Naive thymus-derived CD4-positive, alpha-beta T cell (primary cell): ENCODE measurements at regions not wholly inside any gene's neighbourhood (a gene's known extent, or its start where the extent isn't known, plus 50 kb on each side); places are given as distances from the start of the nearest gene placed in this dataset.

Experiments
- ATAC-seq: fragments of 150-1000 bp; cut with Tn5 transposase; 2 replicates; pipeline ENCODE4 v1.10.0; 2021; ENCODE audit warnings: mild to moderate bottlenecking, moderate library complexity
- CTCF ChIA-PET: fragments of 350-600 bp; sonication (Branson Sonifier 250); formaldehyde crosslinking; loops from one replicate; lab custom pipeline; 2021; ENCODE audit warnings: antibody characterized with exemption; lab: Charles Lee
- POLR2A ChIA-PET: fragments of 350-600 bp; sonication (Branson Sonifier 250); formaldehyde crosslinking; loops from one replicate; lab custom pipeline; 2021; ENCODE audit warnings: antibody characterized with exemption, inconsistent platforms; lab: Charles Lee
- DNase-seq, 9 donors: peaks; one replicate each; pipeline versions ENCODE4 v3.0.0 to v3.0.0-alpha.2; 2020 to 2022; ENCODE audit warnings: mixed read lengths in 1 of 9
- H3K27ac ChIP-seq: one replicate; pipeline ENCODE4 v1.7.0; 2013; ENCODE audit warnings: mild to moderate bottlenecking, low read depth, low read length, moderate library complexity
- H3K27me3 ChIP-seq, 2 donors: one replicate each; pipeline ENCODE4 v1.7.0; 2013; ENCODE audit warnings: low read length in 2 of 2, mild to moderate bottlenecking in 2 of 2, moderate library complexity in 2 of 2; ENCODE audit not compliant: control insufficient read depth in 2 of 2, insufficient read depth in 2 of 2
- H3K36me3 ChIP-seq, 3 experiments: 1 replicate in 2 of 3; 2 replicates in 1 of 3; pipeline ENCODE4 v1.7.0; 2013; ENCODE audit warnings: low read length in 3 of 3, mild to moderate bottlenecking in 3 of 3, moderate library complexity in 1 of 3; ENCODE audit not compliant: insufficient read depth in 3 of 3, control insufficient read depth in 2 of 3
- H3K4me1 ChIP-seq, 2 donors: one replicate each; pipeline ENCODE4 v1.7.0; 2013; ENCODE audit warnings: low read length in 2 of 2, mild to moderate bottlenecking in 2 of 2, moderate library complexity in 1 of 2; ENCODE audit not compliant: control insufficient read depth in 2 of 2, insufficient read depth in 2 of 2
- H3K4me3 ChIP-seq: 2 replicates; pipeline ENCODE4 v1.7.0; 2013; ENCODE audit warnings: mild to moderate bottlenecking, low read length
- H3K9me3 ChIP-seq, 3 experiments: 1 replicate in 2 of 3; 2 replicates in 1 of 3; pipeline ENCODE4 v1.7.0; 2013; ENCODE audit warnings: low read length in 3 of 3; ENCODE audit not compliant: control insufficient read depth in 2 of 3
- H3K27ac Mint-ChIP-seq, 9 donors: one replicate each; pipeline ENCODE4 v1.8.0; 2020 to 2022; ENCODE audit warnings: mixed read lengths in 9 of 9, mild to moderate bottlenecking in 8 of 9, moderate library complexity in 5 of 9, inconsistent platforms in 2 of 9
- H3K27me3 Mint-ChIP-seq, 5 donors: one replicate each; pipeline ENCODE4 v1.8.0; 2021 to 2022; ENCODE audit warnings: mixed read lengths in 5 of 5, mild to moderate bottlenecking in 1 of 5
- H3K36me3 Mint-ChIP-seq, 5 donors: one replicate each; pipeline ENCODE4 v1.8.0; 2020 to 2022; ENCODE audit warnings: mixed read lengths in 5 of 5, mild to moderate bottlenecking in 3 of 5, inconsistent platforms in 1 of 5
- H3K4me1 Mint-ChIP-seq, 7 donors: one replicate each; pipeline ENCODE4 v1.8.0; 2020 to 2022; ENCODE audit warnings: mixed read lengths in 7 of 7, mild to moderate bottlenecking in 3 of 7, inconsistent platforms in 1 of 7
- H3K4me3 Mint-ChIP-seq, 10 donors: one replicate each; pipeline ENCODE4 v1.8.0; 2020 to 2022; ENCODE audit warnings: mild to moderate bottlenecking in 10 of 10, mixed read lengths in 10 of 10, moderate library complexity in 6 of 10, inconsistent platforms in 2 of 10
- H3K9me3 Mint-ChIP-seq, 11 donors: one replicate each; pipeline ENCODE4 v1.8.0; 2020 to 2022; ENCODE audit warnings: mixed read lengths in 11 of 11, mild to moderate bottlenecking in 4 of 11, inconsistent platforms in 1 of 11, moderate library complexity in 1 of 11
- intact Hi-C, 2 donors: fragments of 100-400 bp; cut with micrococcal nuclease; formaldehyde crosslinking; loops; one replicate each; pipeline ENCODE4 v1.15.1; 2023

DNA sequence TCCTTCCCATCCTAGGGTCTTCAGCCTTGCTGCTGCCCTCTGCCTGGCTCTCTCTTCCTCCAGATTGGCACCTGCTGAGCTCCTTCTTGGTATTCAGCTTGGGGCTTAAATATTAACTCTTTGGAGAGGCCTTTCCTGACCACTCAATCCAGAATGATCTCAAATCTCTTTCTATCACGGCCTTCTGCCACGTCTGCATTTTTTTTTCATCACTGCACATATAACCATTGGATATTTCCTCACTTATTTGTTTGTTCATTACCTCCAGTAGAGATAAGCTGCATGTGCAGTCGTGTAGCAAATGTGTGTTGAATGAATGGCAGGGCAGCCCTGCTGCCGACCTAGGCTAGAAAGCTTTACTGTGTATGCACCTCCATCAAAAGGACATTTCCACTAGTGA, 51.6 kb upstream of the MPP7 start:
- CTCF ChIA-PET, result interaction anchor here (1.3 to 1.5 kb wide), 2 partner anchors 10 to 113 kb away, joined by 3 to 4 read pairs; no protein-coding TSS in a partner anchor
- no peaks in the 10 kb centered on the region for H3K9me3 ChIP-seq
- intact Hi-C loops, result no loop called here

DNA sequence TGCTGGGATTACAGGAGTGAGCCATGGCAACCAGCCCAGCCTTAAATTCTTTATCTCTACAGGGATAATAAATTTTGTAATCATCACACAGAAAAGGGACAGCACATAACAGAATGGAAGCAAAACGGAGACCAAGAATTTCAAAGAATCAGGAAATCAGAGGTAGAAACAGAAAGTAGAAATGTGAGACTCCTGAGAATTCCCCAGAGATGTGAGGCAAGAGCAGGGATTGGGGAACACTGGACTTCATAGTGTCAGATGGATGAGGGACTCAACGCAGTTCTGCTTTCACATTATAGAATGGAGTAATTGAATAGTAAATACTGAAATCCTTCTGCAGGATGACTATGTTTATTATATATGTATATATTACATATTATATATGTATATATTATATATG, 52.5 kb upstream of the MPP7 start:
- ATAC-seq (no peak), DNase-seq (no peak)
- intact Hi-C loops, result no loop called here
- ChIA-PET POLR2A (interaction anchor here (0.8 to 1.6 kb wide), 3 partner anchors 11 to 20 kb away, joined by 3 to 4 read pairs (median 3); no protein-coding TSS in a partner anchor), CTCF (interaction anchor here (0.9 to 1.5 kb wide), 3 partner anchors 11 to 114 kb away, joined by 3 to 4 read pairs (median 3); no protein-coding TSS in a partner anchor)
- no peaks in the 10 kb centered on the region for H3K9me3 ChIP-seq
- no peak overlapping the region for H3K4me3 Mint-ChIP-seq
- H3K27me3 ChIP-seq, result no peaks in the 10 kb centered on the region
- H3K4me1 ChIP-seq, result no peaks in the 10 kb centered on the region
- H3K9me3 Mint-ChIP-seq, result no peaks in the 10 kb centered on the region
- H3K36me3 Mint-ChIP-seq, result peaks cover 0 to 4% (median 0%) of the 10 kb centered on the region in 5 donors
- peaks cover 0 to 9% (median 0%) of the 10 kb centered on the region in 5 donors for H3K27me3 Mint-ChIP-seq
- peak overlapping the region in 1 of 9 donors; percentile 6 for H3K27ac Mint-ChIP-seq
- peaks cover 0 to 16% (median 8%) of the 10 kb centered on the region in 7 donors for H3K4me1 Mint-ChIP-seq
- no peak overlapping the region for H3K27ac ChIP-seq
- no peak overlapping the region for H3K4me3 ChIP-seq
- H3K36me3 ChIP-seq, result no peaks in the 10 kb centered on the region

More for the DNA sequence above, 51.6 kb upstream of the MPP7 start:
- Histone ChIP-seq H3K4me3 (no peak overlapping the region), H3K36me3 (no peaks in the 10 kb centered on the region), H3K27me3 (no peaks in the 10 kb centered on the region), H3K4me1 (no peaks in the 10 kb centered on the region), H3K27ac (no peak overlapping the region)
- Mint-ChIP-seq H3K36me3 (peaks cover 0 to 4% (median 0%) of the 10 kb centered on the region in 5 donors), H3K27me3 (peaks cover 0 to 6% (median 0%) of the 10 kb centered on the region in 5 donors), H3K9me3 (no peaks in the 10 kb centered on the region), H3K4me1 (peaks cover 0 to 13% (median 8%) of the 10 kb centered on the region in 7 donors), H3K4me3 (no peak overlapping the region), H3K27ac (peak overlapping the region in 1 of 9 donors; percentile 61)
- DNase-seq, result no peak
- ATAC-seq, result no peak
- POLR2A ChIA-PET, result interaction anchor here (0.7 to 2.1 kb wide), 4 partner anchors 10 to 19 kb away, joined by 3 to 6 read pairs (median 4); no protein-coding TSS in a partner anchor

DNA sequence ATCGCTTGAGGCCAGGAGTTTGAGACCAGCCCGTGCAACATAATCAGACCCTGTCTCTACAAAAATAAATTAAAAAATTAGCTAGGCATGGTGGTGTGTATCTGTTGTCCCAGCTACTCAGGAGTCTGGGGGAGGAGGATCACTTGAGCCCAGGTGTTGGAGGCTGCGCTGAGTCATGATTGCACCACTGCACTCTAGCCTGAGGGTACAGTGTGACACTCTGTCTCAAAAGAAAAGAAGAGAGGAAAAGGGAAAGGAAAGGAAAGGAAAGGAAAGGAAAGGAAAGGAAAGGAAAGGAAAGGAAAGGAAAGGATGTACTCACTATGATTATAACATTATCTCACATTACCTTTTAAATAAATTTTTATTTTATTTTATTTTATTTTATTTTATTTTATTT, 56.5 kb upstream of the MPP7 start:
- CTCF ChIA-PET, result interaction anchor here (0.7 to 1.5 kb wide), 2 partner anchors 9 to 21 kb away, joined by 3 to 4 read pairs; no protein-coding TSS in a partner anchor

DNA sequence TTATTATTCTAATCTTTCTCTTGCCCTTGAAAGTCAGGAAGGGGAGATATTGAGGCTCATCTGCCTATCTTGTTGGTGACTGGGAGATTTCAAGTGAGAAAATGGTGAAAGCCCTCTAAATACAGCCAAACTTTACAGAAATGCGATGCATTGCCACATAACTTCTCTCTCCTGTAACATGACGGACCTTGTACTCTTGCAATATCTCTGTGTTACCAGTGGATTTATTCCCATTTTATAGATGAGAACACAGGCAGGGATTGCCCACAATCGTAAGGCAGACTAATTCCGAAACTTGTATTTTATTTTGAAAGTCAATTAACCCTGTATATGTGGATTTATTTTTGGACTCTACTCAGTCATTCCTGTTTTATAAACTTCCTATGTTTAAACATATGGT, 57.3 kb upstream of the MPP7 start:
- H3K36me3 ChIP-seq, result no peaks in the 10 kb centered on the region
- Mint-ChIP-seq H3K4me1 (peaks cover 0 to 27% (median 19%) of the 10 kb centered on the region in 7 donors), H3K9me3 (no peaks in the 10 kb centered on the region), H3K36me3 (peaks cover 0 to 2% (median 0%) of the 10 kb centered on the region in 5 donors), H3K27me3 (peaks cover 0 to 6% (median 0%) of the 10 kb centered on the region in 5 donors), H3K4me3 (no peak overlapping the region), H3K27ac (peak overlapping the region in 1 of 9 donors; percentile 61)
- no peaks in the 10 kb centered on the region for H3K27me3 ChIP-seq
- POLR2A ChIA-PET, result interaction anchor here (1.1 kb wide), 1 partner anchor 56 kb away, joined by 3 read pairs; no protein-coding TSS in a partner anchor
- no peak overlapping the region for H3K4me3 ChIP-seq
- ATAC-seq (no peak), DNase-seq (no peak)
- intact Hi-C loops, result no loop called here
- H3K27ac ChIP-seq, result no peak overlapping the region
- no peaks in the 10 kb centered on the region for H3K9me3 ChIP-seq
- H3K4me1 ChIP-seq, result peaks cover 1 to 2% of the 10 kb centered on the region in 2 donors
- CTCF ChIA-PET, result interaction anchor here (1.5 kb wide), 1 partner anchor 8 kb away, joined by 4 read pairs; no protein-coding TSS in a partner anchor

More for the DNA sequence above, 56.5 kb upstream of the MPP7 start:
- POLR2A ChIA-PET, result interaction anchor here (1.1 kb wide), 1 partner anchor 55 kb away, joined by 3 read pairs; no protein-coding TSS in a partner anchor
- no peak for ATAC-seq
- Mint-ChIP-seq H3K4me1 (peaks cover 0 to 26% (median 14%) of the 10 kb centered on the region in 7 donors), H3K27me3 (peaks cover 0 to 6% (median 0%) of the 10 kb centered on the region in 5 donors), H3K36me3 (peaks cover 0 to 2% (median 0%) of the 10 kb centered on the region in 5 donors), H3K9me3 (no peaks in the 10 kb centered on the region), H3K27ac (peak overlapping the region in 2 of 9 donors; percentile 36 to 48), H3K4me3 (no peak overlapping the region)
- intact Hi-C loops, result no loop called here
- no peaks in the 10 kb centered on the region for H3K4me1 ChIP-seq
- DNase-seq, result no peak
- no peaks in the 10 kb centered on the region for H3K9me3 ChIP-seq
- no peak overlapping the region for H3K27ac ChIP-seq
- H3K27me3 ChIP-seq, result no peaks in the 10 kb centered on the region
- no peaks in the 10 kb centered on the region for H3K36me3 ChIP-seq
- no peak overlapping the region for H3K4me3 ChIP-seq

DNA sequence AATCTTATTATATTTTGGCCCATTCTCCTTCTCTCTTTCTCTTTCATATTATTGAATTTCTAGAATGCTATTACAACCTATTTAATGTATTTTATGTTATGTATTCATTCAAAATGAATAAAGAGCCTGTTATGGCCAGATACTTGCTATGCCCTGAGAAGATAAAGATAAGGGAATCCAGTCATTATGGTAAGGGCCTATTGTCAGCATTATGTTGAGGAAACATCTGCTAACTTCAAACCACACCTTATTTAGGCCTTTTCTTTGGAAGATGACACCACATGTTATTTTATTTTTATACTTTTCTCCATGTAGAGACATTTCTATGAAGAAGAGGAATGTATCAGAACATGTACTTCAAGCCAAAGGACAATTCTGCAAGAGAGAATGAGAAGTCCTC, 60.5 kb upstream of the MPP7 start:
- Histone ChIP-seq H3K4me1 (peaks cover 31 to 33% of the 10 kb centered on the region in 2 donors), H3K36me3 (no peaks in the 10 kb centered on the region), H3K9me3 (no peaks in the 10 kb centered on the region), H3K4me3 (no peak overlapping the region), H3K27ac (no peak overlapping the region), H3K27me3 (no peaks in the 10 kb centered on the region)
- DNase-seq, result no peak
- Mint-ChIP-seq H3K9me3 (peaks cover 0 to 3% (median 0%) of the 10 kb centered on the region in 11 donors), H3K4me1 (peaks cover 26 to 57% (median 47%) of the 10 kb centered on the region in 7 donors), H3K36me3 (peaks cover 0 to 11% (median 0%) of the 10 kb centered on the region in 5 donors), H3K27ac (peak overlapping the region in 7 of 9 donors; percentile 22 to 96 (median 76)), H3K27me3 (peaks cover 0 to 7% (median 0%) of the 10 kb centered on the region in 5 donors), H3K4me3 (no peak overlapping the region)
- ChIA-PET POLR2A (interaction anchor here (6.9 kb wide), 1 partner anchor 31 kb away, joined by 165 read pairs; no protein-coding TSS in a partner anchor), CTCF (interaction anchor here (1.0 kb wide), 1 partner anchor 29 kb away, joined by 5 read pairs; no protein-coding TSS in a partner anchor)
- no peak for ATAC-seq
- intact Hi-C loops, result no loop called here

DNA sequence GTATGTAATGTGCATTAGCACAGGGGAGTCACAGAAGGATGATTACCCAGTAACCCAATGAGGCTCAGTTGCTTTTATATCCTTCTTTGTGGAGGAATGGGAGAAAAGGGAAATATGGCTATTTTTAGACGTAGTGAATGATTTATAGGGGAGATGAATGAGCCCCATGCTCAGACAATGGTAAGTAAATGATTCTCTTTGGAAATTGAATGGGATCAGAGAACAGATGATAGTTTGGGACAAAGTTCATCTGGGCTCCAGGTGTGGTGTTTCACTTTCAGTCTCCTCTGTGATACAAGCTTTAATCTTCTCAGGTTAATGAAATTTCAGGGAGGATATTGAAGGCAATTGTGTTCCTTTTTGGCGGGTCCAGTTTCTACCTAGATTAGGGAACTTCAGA, 63.0 kb upstream of the MPP7 start:
- ATAC-seq, result no peak

More for the DNA sequence above, 63.0 kb upstream of the MPP7 start:
- H3K27ac Mint-ChIP-seq, result peak overlapping the region; percentile 93 to 99 (median 96)
- CTCF ChIA-PET, result interaction anchor here (4.7 to 5.6 kb wide), 3 partner anchors 15 to 64 kb away, joined by 42 to 46 read pairs (median 45); partner anchors contain the start of gene MPP7
- H3K9me3 ChIP-seq, result no peaks in the 10 kb centered on the region
- peak overlapping the region; percentile 55 to 84 (median 75) for H3K4me3 Mint-ChIP-seq
- intact Hi-C loops, result loop anchor here (5.0 kb wide), 2 partner anchors 166 to 1504 kb away; partner anchors contain the start of genes ABI1 (in 1 of the 2) and WAC (in 1 of the 2)
- no peak overlapping the region for H3K4me3 ChIP-seq
- H3K36me3 ChIP-seq, result no peaks in the 10 kb centered on the region
- H3K9me3 Mint-ChIP-seq, result peaks cover 0 to 6% (median 0%) of the 10 kb centered on the region in 11 donors
- H3K36me3 Mint-ChIP-seq, result peaks cover 0 to 23% (median 0%) of the 10 kb centered on the region in 5 donors
- H3K27me3 Mint-ChIP-seq, result peaks cover 0 to 2% (median 0%) of the 10 kb centered on the region in 5 donors
- H3K4me1 ChIP-seq, result peaks cover 44 to 54% of the 10 kb centered on the region in 2 donors
- peak in 1 of 9 donors; percentile 7 for DNase-seq
- POLR2A ChIA-PET, result interaction anchor here (0.6 to 6.9 kb wide), 8 partner anchors 14 to 1211 kb away, joined by 3 to 165 read pairs (median 8); partner anchors contain the start of genes MPP7 and YME1L1
- H3K27me3 ChIP-seq, result no peaks in the 10 kb centered on the region
- peak overlapping the region; percentile 78 for H3K27ac ChIP-seq
- H3K4me1 Mint-ChIP-seq, result peaks cover 29 to 74% (median 62%) of the 10 kb centered on the region in 7 donors
